Panc1 (cell line): ENCODE measurements at regions not wholly inside any gene's neighbourhood (a gene's known extent, or its start where the extent isn't known, plus 50 kb on each side); places are given as distances from the start of the nearest gene placed in this dataset.

ENCODE experiments used
- CTCF ChIP-seq: fragments of 450-650 bp; IDR thresholded peaks from 2 replicates; pipeline ENCODE4 v1.5.1; 2017; ENCODE audit warnings: mild to moderate bottlenecking
- POLR2AphosphoS5 ChIP-seq: IDR thresholded peaks from 2 replicates; pipeline ENCODE4 v1.6.1; 2012; ENCODE audit warnings: mild to moderate bottlenecking, low read depth, low read length, moderate library complexity
- REST ChIP-seq, 2 experiments: IDR thresholded peaks; 2 replicates each; pipeline ENCODE4 v1.6.1; 2011 to 2012; ENCODE audit warnings: low read depth in 2 of 2, control low read depth in 1 of 2, low read length in 1 of 2, mild to moderate bottlenecking in 1 of 2, moderate library complexity in 1 of 2; ENCODE audit not compliant: insufficient read depth in 1 of 2
- SIN3A ChIP-seq: IDR thresholded peaks from 2 replicates; pipeline ENCODE4 v1.6.1; 2012; ENCODE audit warnings: low read depth, mild to moderate bottlenecking, low read length, moderate library complexity, borderline replicate concordance; ENCODE audit not compliant: insufficient read depth
- TCF7L2 ChIP-seq: IDR thresholded peaks from 2 replicates; pipeline ENCODE4 v1.6.1; 2011; ENCODE audit warnings: mild to moderate bottlenecking, low read depth, low read length, inconsistent platforms

DNA sequence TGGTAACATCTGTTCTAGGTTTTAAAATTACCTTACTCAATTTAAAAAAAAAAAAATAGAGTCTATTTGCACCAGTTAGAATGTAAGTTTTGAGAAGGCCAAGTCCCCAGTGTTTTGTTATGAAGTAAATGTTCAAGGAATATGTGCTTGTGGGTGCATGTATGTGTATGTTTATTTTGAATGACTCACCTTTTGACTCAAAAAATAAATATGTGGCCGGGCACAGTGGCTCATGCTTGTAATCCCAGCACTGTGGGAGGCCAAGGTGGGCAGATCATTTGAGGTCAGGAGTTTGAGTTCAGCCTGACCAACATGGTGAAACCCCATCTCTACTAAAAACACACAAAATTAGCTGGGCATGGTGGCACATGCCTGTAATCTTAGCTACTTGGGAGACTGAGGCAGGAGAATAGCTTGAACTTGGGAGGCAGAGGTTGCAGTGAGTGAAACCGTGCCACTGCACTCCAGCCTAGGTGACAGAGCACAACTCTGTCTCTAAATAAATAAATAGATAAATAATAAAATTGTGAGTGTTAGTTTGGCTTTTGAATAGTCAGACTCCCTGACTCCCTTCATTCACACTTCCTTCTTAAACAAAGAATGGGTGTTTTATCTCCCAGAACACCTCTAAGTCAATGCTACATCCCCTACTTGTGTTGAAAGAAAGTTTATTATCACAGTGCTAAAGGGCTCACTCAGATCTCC, 511.3 kb upstream of the PCDH7 start:
- no peak for TF ChIP-seq CTCF
- TF ChIP-seq POLR2AphosphoS5: 0 out of 2 replicates have a peak, but pooled peaks have one; percentile 47
- TF ChIP-seq TCF7L2: no peak
- TF ChIP-seq SIN3A: no peak
- TF ChIP-seq REST (IDR thresholded peaks at IDR 0.05; ENCODE audit: insufficient read depth in 1 of 2, low read depth in 2 of 2, low read length in 1 of 2): no peak
